Stomach (tissue), 8 donors: ENCODE measurements at regions not wholly inside any gene's neighbourhood (a gene's known extent, or its start where the extent isn't known, plus 50 kb on each side); places are given as distances from the start of the nearest gene placed in this dataset.

ENCODE experiments used
- DNase-seq, 2 donors: peaks; one replicate each; pipeline versions ENCODE4 v3.0.0 to v3.0.0-alpha.2; 2013 to 2019
- H3K27ac ChIP-seq, 5 donors: fragments of 200-600 bp in 4 of 5; sonication (generic) in 4 of 5; one replicate each; pipeline ENCODE4 v1.5.1; 2013 to 2019; ENCODE audit warnings: mild to moderate bottlenecking in 1 of 5, moderate library complexity in 1 of 5
- H3K27me3 ChIP-seq, 3 donors: fragments of 200-600 bp; sonication (generic); one replicate each; pipeline ENCODE4 v1.5.1; 2017 to 2019; ENCODE audit warnings: mixed run types in 1 of 3
- H3K36me3 ChIP-seq, 4 donors: fragments of 200-600 bp; sonication (generic); 1 replicate in 3 of 4; 2 replicates in 1 of 4; pipeline ENCODE4 v1.5.1; 2016 to 2019
- H3K4me1 ChIP-seq, 4 donors: fragments of 200-600 bp; sonication (generic); one replicate each; pipeline ENCODE4 v1.5.1; 2016 to 2019
- H3K4me3 ChIP-seq, 4 donors: fragments of 200-600 bp; sonication (generic) in 3 of 4; one replicate each; pipeline ENCODE4 v1.5.1; 2016 to 2019; ENCODE audit warnings: mild to moderate bottlenecking in 1 of 4
- H3K9me3 ChIP-seq, 4 donors: fragments of 200-600 bp; sonication (generic); one replicate each; pipeline ENCODE4 v1.5.1; 2016 to 2019
- CTCF ChIP-seq, 7 experiments: fragments of 450-650 bp in 4 of 7; fragments of 200-600 bp in 3 of 7; sonication (generic) in 3 of 7; IDR thresholded peaks; one replicate each; pipeline ENCODE4 v1.5.1; 2016 to 2019; ENCODE audit warnings: antibody characterized with exemption in 7 of 7, control low read depth in 2 of 7, mild to moderate bottlenecking in 1 of 7
- EP300 ChIP-seq: sonication (generic); formaldehyde crosslinking; IDR thresholded peaks from one replicate; pipeline ENCODE4 v1.6.1; 2017; ENCODE audit warnings: antibody characterized with exemption
- POLR2A ChIP-seq, 4 donors: fragments of 450-650 bp; IDR thresholded peaks; one replicate each; pipeline ENCODE4 v1.6.1; 2016; ENCODE audit warnings: antibody characterized with exemption in 4 of 4, control low read depth in 2 of 4, mild to moderate bottlenecking in 1 of 4, moderate library complexity in 1 of 4
- POLR2AphosphoS5 ChIP-seq, 3 donors: sonication (generic); formaldehyde crosslinking; IDR thresholded peaks; one replicate each; pipeline ENCODE4 v1.6.1; 2016; ENCODE audit warnings: antibody characterized with exemption in 3 of 3
- WGBS, 5 donors: extraction: QIAGEN DNeasy Blood & Tissue Kit in 3 of 5; methylation state at CpG; one replicate each; pipeline versions ENCODE4 v1.1.5 to v1.1.7; 2013 to 2018; 5-methylcytosine and 5-hydroxymethylcytosine counted together
- intact Hi-C: fragments of 100-400 bp; cut with DNase I; formaldehyde crosslinking; loops from one replicate; pipeline ENCODE4 v1.15.1; 2023; ENCODE audit warnings: low total_unique reads
- donor health status: healthy with polysubstance abuse.
- donor health status: Bipolar disorder and iron deficiency.
- donor health status: healthy.

GRCh38 chr5:8355981-8356380 is 487.0 kb downstream of the MTRR start:
- Histone ChIP-seq H3K27me3 (no peaks in the 10 kb centered on the region), H3K4me3 (no peak overlapping the region), H3K27ac (no peak overlapping the region), H3K4me1 (no peaks in the 10 kb centered on the region), H3K9me3 (no peaks in the 10 kb centered on the region), H3K36me3 (no peaks in the 10 kb centered on the region)
- no peak for DNase-seq
- 16 to 37% (median 21%) methylated on average over 1 of the region's 1 CpG for WGBS, 5 donors
- TF ChIP-seq EP300 (no peak), POLR2AphosphoS5 (IDR thresholded peaks at IDR 0.05) (no peak), CTCF (IDR thresholded peaks at IDR 0.05) (no peak), POLR2A (IDR thresholded peaks at IDR 0.05) (no peak)
- intact Hi-C loops: no loop called here

DNA sequence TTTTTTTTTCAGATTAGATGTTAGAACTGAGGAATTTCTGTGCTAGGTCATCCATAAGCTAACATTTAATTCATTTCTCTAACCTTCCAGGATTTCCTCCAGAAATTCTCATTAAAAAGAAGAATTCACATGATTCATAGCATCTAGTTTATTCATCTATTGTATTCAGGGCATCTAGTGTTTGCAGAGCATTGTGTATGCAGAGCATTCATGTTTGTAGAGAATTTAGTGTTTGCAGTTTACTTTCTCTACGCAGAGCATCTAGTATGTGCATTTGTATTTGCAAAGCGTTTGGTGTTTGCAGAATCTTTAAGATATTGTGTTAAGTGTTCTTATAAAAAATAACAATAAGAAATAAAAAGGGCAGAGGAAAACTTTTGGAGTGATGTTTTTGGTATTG is 491.1 kb downstream of the MTRR start:
- WGBS, 5 donors: 29 to 39% (median 36%) methylated on average over 2 of the region's 2 CpGs
- no peak overlapping the region for H3K4me3 ChIP-seq
- H3K27me3 ChIP-seq: no peaks in the 10 kb centered on the region
- intact Hi-C loops: no loop called here
- H3K27ac ChIP-seq: no peak overlapping the region
- TF ChIP-seq EP300 (no peak), CTCF (IDR thresholded peaks at IDR 0.05) (no peak), POLR2A (IDR thresholded peaks at IDR 0.05) (no peak), POLR2AphosphoS5 (IDR thresholded peaks at IDR 0.05) (no peak)
- H3K36me3 ChIP-seq: no peaks in the 10 kb centered on the region
- no peaks in the 10 kb centered on the region for H3K4me1 ChIP-seq
- no peaks in the 10 kb centered on the region for H3K9me3 ChIP-seq
- DNase-seq: no peak

GRCh38 chr5:8362495-8362894 is 493.5 kb downstream of the MTRR start:
- Histone ChIP-seq H3K27ac (no peak overlapping the region), H3K9me3 (no peaks in the 10 kb centered on the region), H3K27me3 (no peaks in the 10 kb centered on the region), H3K4me1 (no peaks in the 10 kb centered on the region), H3K4me3 (no peak overlapping the region), H3K36me3 (no peaks in the 10 kb centered on the region)
- intact Hi-C loops: no loop called here
- 17 to 41% (median 33%) methylated on average over 1 of the region's 1 CpG for WGBS, 5 donors
- no peak for DNase-seq
- no peak for TF ChIP-seq EP300
- no peak for TF ChIP-seq POLR2A (IDR thresholded peaks at IDR 0.05)
- no peak for TF ChIP-seq CTCF (IDR thresholded peaks at IDR 0.05)

- Histone ChIP-seq H3K4me1 (no peaks in the 10 kb centered on the region), H3K27ac (no peak overlapping the region), H3K4me3 (no peak overlapping the region), H3K27me3 (no peaks in the 10 kb centered on the region), H3K36me3 (no peaks in the 10 kb centered on the region), H3K9me3 (no peaks in the 10 kb centered on the region)
- TF ChIP-seq POLR2A (IDR thresholded peaks at IDR 0.05) (no peak), EP300 (no peak), POLR2AphosphoS5 (IDR thresholded peaks at IDR 0.05) (no peak), CTCF (IDR thresholded peaks at IDR 0.05) (no peak)
- no peak for DNase-seq
- intact Hi-C loops: no loop called here
- WGBS, 5 donors: 76 to 88% (median 80%) methylated on average over 3 of the region's 3 CpGs
These were observed 494.2 kb downstream of the MTRR start for GRCh38 chr5:8363138-8363537.

GRCh38 chr5:8366266-8366665 is 497.3 kb downstream of the MTRR start:
- DNase-seq: no peak
- Histone ChIP-seq H3K27me3 (no peaks in the 10 kb centered on the region), H3K9me3 (no peaks in the 10 kb centered on the region), H3K36me3 (no peaks in the 10 kb centered on the region), H3K4me3 (no peak overlapping the region), H3K4me1 (no peaks in the 10 kb centered on the region), H3K27ac (no peak overlapping the region)
- no peak for TF ChIP-seq EP300
- no peak for TF ChIP-seq POLR2A (IDR thresholded peaks at IDR 0.05)
- TF ChIP-seq CTCF (IDR thresholded peaks at IDR 0.05): no peak
- TF ChIP-seq POLR2AphosphoS5 (IDR thresholded peaks at IDR 0.05): no peak
- WGBS, 5 donors: 53 to 55% (median 54%) methylated on average over 6 of the region's 6 CpGs
- intact Hi-C loops: no loop called here
